ENCODE measurements at regions not wholly inside any gene's neighbourhood (a gene's known extent, or its start where the extent isn't known, plus 50 kb on each side); places are given as distances from the start of the nearest gene placed in this dataset.

DNA sequence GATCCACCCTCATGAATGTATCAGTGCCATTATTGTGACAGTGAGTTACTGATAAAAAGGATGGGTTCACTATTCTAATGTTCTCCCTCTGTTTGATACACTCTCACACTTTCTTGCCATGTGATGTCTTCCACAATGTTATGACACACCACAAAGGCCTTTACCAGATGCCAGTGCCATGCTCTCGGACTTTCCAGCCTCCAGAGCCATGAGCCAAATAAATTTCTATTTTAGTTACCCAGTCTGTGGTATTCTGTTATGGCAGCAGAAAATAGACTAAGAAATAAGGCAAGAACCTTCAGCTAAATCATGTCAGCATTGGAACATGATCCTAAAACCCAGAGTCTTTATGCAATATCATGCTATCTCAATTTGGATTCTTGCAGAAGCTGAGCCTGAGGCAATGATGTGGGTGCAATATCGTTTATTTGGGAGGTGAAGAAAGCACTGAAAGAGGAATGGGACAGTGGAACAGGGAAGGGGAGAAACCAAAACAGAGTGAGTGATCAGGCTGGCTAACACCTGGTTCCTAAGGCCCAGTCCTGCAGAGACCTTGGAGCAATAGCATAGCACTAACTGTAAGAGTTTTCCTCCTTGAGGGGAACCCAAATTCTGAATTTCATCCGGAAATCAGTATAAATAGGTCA lies 130.4 kb upstream of the LRFN2 start:
- TF ChIP-seq, protein P1, sequence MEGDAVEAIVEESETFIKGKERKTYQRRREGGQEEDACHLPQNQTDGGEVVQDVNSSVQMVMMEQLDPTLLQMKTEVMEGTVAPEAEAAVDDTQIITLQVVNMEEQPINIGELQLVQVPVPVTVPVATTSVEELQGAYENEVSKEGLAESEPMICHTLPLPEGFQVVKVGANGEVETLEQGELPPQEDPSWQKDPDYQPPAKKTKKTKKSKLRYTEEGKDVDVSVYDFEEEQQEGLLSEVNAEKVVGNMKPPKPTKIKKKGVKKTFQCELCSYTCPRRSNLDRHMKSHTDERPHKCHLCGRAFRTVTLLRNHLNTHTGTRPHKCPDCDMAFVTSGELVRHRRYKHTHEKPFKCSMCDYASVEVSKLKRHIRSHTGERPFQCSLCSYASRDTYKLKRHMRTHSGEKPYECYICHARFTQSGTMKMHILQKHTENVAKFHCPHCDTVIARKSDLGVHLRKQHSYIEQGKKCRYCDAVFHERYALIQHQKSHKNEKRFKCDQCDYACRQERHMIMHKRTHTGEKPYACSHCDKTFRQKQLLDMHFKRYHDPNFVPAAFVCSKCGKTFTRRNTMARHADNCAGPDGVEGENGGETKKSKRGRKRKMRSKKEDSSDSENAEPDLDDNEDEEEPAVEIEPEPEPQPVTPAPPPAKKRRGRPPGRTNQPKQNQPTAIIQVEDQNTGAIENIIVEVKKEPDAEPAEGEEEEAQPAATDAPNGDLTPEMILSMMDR (IDR thresholded peaks at IDR 0.05), result no peak
- no peak for DNase-seq (ENCODE audit: low spot score)
- peaks cover 21% of the 10 kb centered on the region for H3K4me1 Mint-ChIP-seq (ENCODE audit: low read depth)
- H3K27me3 Mint-ChIP-seq (ENCODE audit: low read depth), result peaks cover 9% of the 10 kb centered on the region
- H3K4me3 Mint-ChIP-seq (ENCODE audit: unreplicated experiment), result no peak overlapping the region
- H3K27ac Mint-ChIP-seq (ENCODE audit: unreplicated experiment), result no peak overlapping the region
- H3K9me3 Mint-ChIP-seq (ENCODE audit: low read depth), result peaks cover 4% of the 10 kb centered on the region
- H3K36me3 Mint-ChIP-seq (ENCODE audit: low read depth), result no peaks in the 10 kb centered on the region

- Mint-ChIP-seq H3K27ac (ENCODE audit: unreplicated experiment) (no peak overlapping the region), H3K4me3 (ENCODE audit: unreplicated experiment) (no peak overlapping the region)
- TF ChIP-seq, protein P1 (IDR thresholded peaks at IDR 0.05), result no peak
These were observed 128.6 kb upstream of the LRFN2 start for GRCh38 chr6:40715570-40716403.

DNA sequence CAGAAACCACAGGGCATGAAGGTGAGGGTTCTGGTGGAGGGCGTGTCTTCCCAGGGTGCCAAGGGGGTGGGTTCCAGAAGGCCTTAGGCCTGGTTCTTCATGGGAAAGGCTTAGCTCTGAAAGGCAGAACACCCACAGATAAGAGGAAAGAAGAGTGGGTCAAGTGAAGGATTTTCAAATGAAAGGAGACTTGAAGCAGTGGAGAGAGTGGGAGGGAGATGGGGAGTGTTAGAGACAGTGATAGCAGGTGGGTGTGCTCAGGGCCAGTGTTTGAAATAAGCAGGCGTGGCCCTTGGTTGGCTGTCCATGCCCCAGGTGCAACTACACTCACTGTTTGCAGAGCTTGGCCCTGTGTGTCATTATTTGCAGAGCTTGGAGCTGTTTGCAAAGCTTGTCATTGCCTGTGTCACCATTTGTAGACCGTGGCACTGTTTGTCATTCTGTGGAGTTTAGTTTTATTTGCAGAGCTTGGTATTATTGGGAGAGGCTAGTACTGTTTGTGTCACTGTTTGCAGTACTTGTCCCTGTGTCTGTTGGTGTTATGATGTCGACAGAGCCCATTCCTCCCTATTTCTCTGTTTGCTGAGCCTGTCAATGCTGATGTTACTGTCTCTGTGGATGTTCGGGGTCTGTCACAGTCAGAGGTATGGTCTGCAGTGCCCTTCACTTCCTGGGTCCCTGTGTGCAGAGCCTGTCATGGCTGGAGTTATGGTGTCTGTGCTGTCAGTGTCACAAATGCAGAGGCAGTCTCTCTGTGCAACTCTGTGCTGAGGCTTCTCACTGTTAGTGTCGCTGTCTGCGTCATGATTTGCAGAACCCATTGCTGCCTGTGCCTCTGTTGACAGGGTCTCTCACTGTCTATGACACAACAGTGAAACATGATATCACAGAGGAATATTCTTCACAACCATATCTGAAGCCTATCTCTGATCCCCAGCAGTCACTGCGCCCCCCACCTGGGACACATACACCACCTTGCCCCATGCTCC lies 127.7 kb upstream of the LRFN2 start:
- Mint-ChIP-seq H3K27ac (ENCODE audit: unreplicated experiment) (no peak overlapping the region), H3K27me3 (ENCODE audit: low read depth) (peaks cover 17% of the 10 kb centered on the region), H3K4me1 (ENCODE audit: low read depth) (peaks cover 9% of the 10 kb centered on the region), H3K4me3 (ENCODE audit: unreplicated experiment) (no peak overlapping the region), H3K36me3 (ENCODE audit: low read depth) (no peaks in the 10 kb centered on the region), H3K9me3 (ENCODE audit: low read depth) (peaks cover 4% of the 10 kb centered on the region)
- no peak for DNase-seq (ENCODE audit: low spot score)
- TF ChIP-seq, protein P1 (IDR thresholded peaks at IDR 0.05), result no peak

More at GRCh38 chr6:40715570-40716403, 128.6 kb upstream of the LRFN2 start:
- Mint-ChIP-seq H3K4me1 (ENCODE audit: low read depth) (peaks cover 13% of the 10 kb centered on the region), H3K9me3 (ENCODE audit: low read depth) (peaks cover 4% of the 10 kb centered on the region), H3K36me3 (ENCODE audit: low read depth) (no peaks in the 10 kb centered on the region), H3K27me3 (ENCODE audit: low read depth) (peaks cover 17% of the 10 kb centered on the region)
- no peak for DNase-seq (ENCODE audit: low spot score)

DNA sequence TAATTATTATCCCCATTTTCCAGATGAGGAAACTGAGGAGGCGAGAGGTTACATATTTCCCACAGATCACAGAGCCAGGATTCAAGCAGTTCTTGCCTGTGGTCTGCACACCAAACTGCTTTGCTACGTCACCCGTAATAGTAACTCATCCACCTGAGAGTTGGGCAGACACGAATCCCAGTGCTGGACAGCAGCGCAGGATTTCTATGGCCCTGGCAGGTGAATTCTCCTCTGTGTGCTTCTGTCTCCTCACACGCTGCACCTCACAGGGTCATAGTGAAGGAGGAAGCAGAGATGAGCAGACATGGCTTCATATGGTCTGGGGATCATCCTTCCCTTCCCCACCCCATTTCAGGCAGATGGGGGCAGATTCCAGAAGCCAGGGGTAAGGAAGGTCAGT lies 127.0 kb upstream of the LRFN2 start:
- H3K4me3 Mint-ChIP-seq (ENCODE audit: unreplicated experiment), result no peak overlapping the region
- peaks cover 17% of the 10 kb centered on the region for H3K27me3 Mint-ChIP-seq (ENCODE audit: low read depth)
- H3K36me3 Mint-ChIP-seq (ENCODE audit: low read depth), result no peaks in the 10 kb centered on the region
- peaks cover 2% of the 10 kb centered on the region for H3K4me1 Mint-ChIP-seq (ENCODE audit: low read depth)
- H3K9me3 Mint-ChIP-seq (ENCODE audit: low read depth), result peaks cover 4% of the 10 kb centered on the region
- H3K27ac Mint-ChIP-seq (ENCODE audit: unreplicated experiment), result no peak overlapping the region
- no peak for DNase-seq (ENCODE audit: low spot score)
- TF ChIP-seq, protein P1 (IDR thresholded peaks at IDR 0.05), result no peak

All from chondrocyte (in vitro differentiated cells).